ENCODE measurements at regions not wholly inside any gene's neighbourhood (a gene's known extent, or its start where the extent isn't known, plus 50 kb on each side); places are given as distances from the start of the nearest gene placed in this dataset.

- in situ Hi-C loops (cut with HindIII; ENCODE audit: low sequenced_read_pairs): no loop called here
- no peak for DNase-seq (ENCODE audit: low read depth, low spot score)
- no peak overlapping the region for H3K4me3 ChIP-seq (ENCODE audit: low read depth, low read length)
- TF ChIP-seq CTCF (IDR thresholded peaks at IDR 0.05; ENCODE audit: low read depth, low read length): no peak
These were observed 127.8 kb upstream of the ANO3 start for GRCh38 chr11:26204101-26204500.

- no peak for TF ChIP-seq CTCF (IDR thresholded peaks at IDR 0.05; ENCODE audit: low read depth, low read length)
- DNase-seq (ENCODE audit: low read depth, low spot score): no peak
- no peak overlapping the region for H3K4me3 ChIP-seq (ENCODE audit: low read depth, low read length)
- in situ Hi-C loops (cut with HindIII; ENCODE audit: low sequenced_read_pairs): no loop called here
These were observed 127.1 kb upstream of the ANO3 start for GRCh38 chr11:26204839-26205238.

- no peak overlapping the region for H3K4me3 ChIP-seq (ENCODE audit: low read depth, low read length)
- DNase-seq (ENCODE audit: low read depth, low spot score): peak; percentile 48
- in situ Hi-C loops (cut with HindIII; ENCODE audit: low sequenced_read_pairs): no loop called here
- TF ChIP-seq CTCF (IDR thresholded peaks at IDR 0.05; ENCODE audit: low read depth, low read length): no peak
These were observed 112.5 kb upstream of the ANO3 start for GRCh38 chr11:26219183-26220117.

GRCh38 chr11:26225646-26226045 is 106.3 kb upstream of the ANO3 start:
- no peak for TF ChIP-seq CTCF (IDR thresholded peaks at IDR 0.05; ENCODE audit: low read depth, low read length)
- in situ Hi-C loops (cut with HindIII; ENCODE audit: low sequenced_read_pairs): no loop called here
- no peak overlapping the region for H3K4me3 ChIP-seq (ENCODE audit: low read depth, low read length)
- DNase-seq (ENCODE audit: low read depth, low spot score): no peak

GRCh38 chr11:26227301-26227746 is 104.6 kb upstream of the ANO3 start:
- TF ChIP-seq CTCF (IDR thresholded peaks at IDR 0.05; ENCODE audit: low read depth, low read length): peak; percentile 51
- DNase-seq (ENCODE audit: low read depth, low spot score): peak; percentile 83
- in situ Hi-C loops (cut with HindIII; ENCODE audit: low sequenced_read_pairs): no loop called here
- no peak overlapping the region for H3K4me3 ChIP-seq (ENCODE audit: low read depth, low read length)

- in situ Hi-C loops (cut with HindIII; ENCODE audit: low sequenced_read_pairs): no loop called here
- no peak overlapping the region for H3K4me3 ChIP-seq (ENCODE audit: low read depth, low read length)
- DNase-seq (ENCODE audit: low read depth, low spot score): no peak
- no peak for TF ChIP-seq CTCF (IDR thresholded peaks at IDR 0.05; ENCODE audit: low read depth, low read length)
These were observed 103.9 kb upstream of the ANO3 start for GRCh38 chr11:26227883-26228502.

Measured in astrocyte of the spinal cord (primary cell).